AG08395 (cell line): ENCODE measurements at regions not wholly inside any gene's neighbourhood (a gene's known extent, or its start where the extent isn't known, plus 50 kb on each side); places are given as distances from the start of the nearest gene placed in this dataset.
"Not testable (repeated sequence)": the region's sequence is repeated elsewhere in the genome, so short reads cannot be mapped to it uniquely, and the experiment has no call there.

Experiments used
- DNase-seq: peaks from one replicate; pipeline ENCODE4 v3.0.0; 2012; ENCODE audit warnings: mixed read lengths, low spot score

GRCh38 chr6:144434308-144434990, 149.3 kb downstream of the UTRN start:
- DNase-seq: peak; percentile 75

GRCh38 chr6:144435602-144436426, 150.7 kb downstream of the UTRN start:
- DNase-seq: no peak

- DNase-seq: no peak
Observed at GRCh38 chr6:144437105-144437504, 152.0 kb downstream of the UTRN start.

- DNase-seq: no peak
Observed at GRCh38 chr6:144438103-144438502, 153.0 kb downstream of the UTRN start.

- no peak for DNase-seq
Observed at GRCh38 chr6:144439016-144439415, 153.9 kb downstream of the UTRN start.

- DNase-seq: not testable (repeated sequence)
Observed at GRCh38 chr6:144441801-144442200, 156.7 kb downstream of the UTRN start.

GRCh38 chr6:144443157-144443556, 158.0 kb downstream of the UTRN start:
- no peak for DNase-seq

GRCh38 chr6:144447472-144447871, 162.3 kb downstream of the UTRN start:
- DNase-seq: peak; percentile 48

- DNase-seq: no peak
Observed at GRCh38 chr6:144449218-144449617, 164.1 kb downstream of the UTRN start.

GRCh38 chr6:144449911-144450597, 164.9 kb downstream of the UTRN start:
- no peak for DNase-seq

- no peak for DNase-seq
Observed at GRCh38 chr6:144460327-144461095, 175.4 kb downstream of the UTRN start.

GRCh38 chr6:144462058-144462457, 176.9 kb downstream of the UTRN start:
- no peak for DNase-seq

GRCh38 chr6:144466716-144467115, 181.6 kb downstream of the UTRN start:
- no peak for DNase-seq

- no peak for DNase-seq
Observed at GRCh38 chr6:144467172-144467762, 182.1 kb downstream of the UTRN start.

GRCh38 chr6:144467921-144468320, 182.8 kb downstream of the UTRN start:
- DNase-seq: no peak

GRCh38 chr6:144468709-144469108, 183.6 kb downstream of the UTRN start:
- DNase-seq: no peak

GRCh38 chr6:144469144-144469575, 184.0 kb downstream of the UTRN start:
- DNase-seq: no peak

GRCh38 chr6:144470201-144470600, 185.1 kb downstream of the UTRN start:
- DNase-seq: not testable (repeated sequence)

- no peak for DNase-seq
Observed at GRCh38 chr6:144471986-144472385, 186.9 kb downstream of the UTRN start.

- DNase-seq: no peak
Observed at GRCh38 chr6:144474290-144474689, 189.2 kb downstream of the UTRN start.

GRCh38 chr6:144474904-144475303, 189.8 kb downstream of the UTRN start:
- no peak for DNase-seq

- DNase-seq: no peak
Observed at GRCh38 chr6:144475411-144475810, 190.3 kb downstream of the UTRN start.
